ENCODE measurements at regions not wholly inside any gene's neighbourhood (a gene's known extent, or its start where the extent isn't known, plus 50 kb on each side); places are given as distances from the start of the nearest gene placed in this dataset.
"Not testable (repeated sequence)": the region's sequence is repeated elsewhere in the genome, so short reads cannot be mapped to it uniquely, and the experiment has no call there.

- no peak for DNase-seq
Measured at GRCh38 chr1:31485166-31485565, 72.2 kb downstream of the SERINC2 start.

- no peak for DNase-seq
Measured at GRCh38 chr1:31487143-31487542, 74.1 kb downstream of the SERINC2 start.

GRCh38 chr1:31487721-31488293, 74.8 kb downstream of the SERINC2 start:
- no peak for DNase-seq

- no peak for DNase-seq
Measured at GRCh38 chr1:31488528-31488927, 75.5 kb downstream of the SERINC2 start.

GRCh38 chr1:31489575-31489974, 76.6 kb downstream of the SERINC2 start:
- not testable (repeated sequence) for DNase-seq

GRCh38 chr1:31490596-31490995, 77.6 kb downstream of the SERINC2 start:
- not testable (repeated sequence) for DNase-seq

- DNase-seq, result not testable (repeated sequence)
Measured at GRCh38 chr1:31495351-31495750, 81.0 kb upstream of the TINAGL1 start.

- DNase-seq, result not testable (repeated sequence)
Measured at GRCh38 chr1:31495770-31496169, 80.5 kb upstream of the TINAGL1 start.

- peak; percentile 70 for DNase-seq
Measured at GRCh38 chr1:31497601-31498000, 78.7 kb upstream of the TINAGL1 start.

- DNase-seq, result no peak
Measured at GRCh38 chr1:31498376-31499040, 77.8 kb upstream of the TINAGL1 start.

- no peak for DNase-seq
Measured at GRCh38 chr1:31501505-31501904, 74.8 kb upstream of the TINAGL1 start.

- no peak for DNase-seq
Measured at GRCh38 chr1:31502253-31502652, 74.1 kb upstream of the TINAGL1 start.

GRCh38 chr1:31502926-31503511, 73.3 kb upstream of the TINAGL1 start:
- no peak for DNase-seq

GRCh38 chr1:31503570-31503969, 72.7 kb upstream of the TINAGL1 start:
- no peak for DNase-seq

GRCh38 chr1:31504001-31504400, 72.3 kb upstream of the TINAGL1 start:
- DNase-seq, result no peak

GRCh38 chr1:31505911-31506497, 70.3 kb upstream of the TINAGL1 start:
- DNase-seq, result peak; percentile 83

GRCh38 chr1:31507221-31507620, 69.1 kb upstream of the TINAGL1 start:
- no peak for DNase-seq

- DNase-seq, result no peak
Measured at GRCh38 chr1:31507676-31508530, 68.4 kb upstream of the TINAGL1 start.

- DNase-seq, result no peak
Measured at GRCh38 chr1:31509124-31510072, 66.9 kb upstream of the TINAGL1 start.

GRCh38 chr1:31510304-31510703, 66.0 kb upstream of the TINAGL1 start:
- DNase-seq, result no peak
